Natural killer cell (primary cell): ENCODE measurements at regions not wholly inside any gene's neighbourhood (a gene's known extent, or its start where the extent isn't known, plus 50 kb on each side); places are given as distances from the start of the nearest gene placed in this dataset.
"Not testable (repeated sequence)": the region's sequence is repeated elsewhere in the genome, so short reads cannot be mapped to it uniquely, and the experiment has no call there.

Source experiments
- ATAC-seq, 3 donors: fragments of 150-1000 bp in 2 of 3; fragments of 200-7000 bp in 1 of 3; cut with Tn5 transposase; 1 replicate in 1 of 3; 2 replicates in 2 of 3; pipeline ENCODE4 v1.10.0; 2021; ENCODE audit warnings: mild to moderate bottlenecking in 2 of 3, moderate library complexity in 2 of 3
- DNase-seq, 2 donors: peaks; one replicate each; pipeline versions ENCODE4 v3.0.0 to v3.0.0-alpha.2; 2013 to 2021; ENCODE audit warnings: mixed read lengths in 1 of 2
- H3K27ac ChIP-seq: one replicate; pipeline ENCODE4 v1.5.1; 2013; ENCODE audit warnings: mild to moderate bottlenecking, low read length
- H3K27me3 ChIP-seq: one replicate; pipeline ENCODE4 v1.6.1; 2013; ENCODE audit warnings: low read length; ENCODE audit not compliant: control insufficient read depth, insufficient read depth
- H3K36me3 ChIP-seq: one replicate; pipeline ENCODE4 v1.6.1; 2013; ENCODE audit warnings: low read length; ENCODE audit not compliant: control insufficient read depth, insufficient read depth
- H3K4me1 ChIP-seq: one replicate; pipeline ENCODE4 v1.6.1; 2013; ENCODE audit warnings: low read length; ENCODE audit not compliant: control insufficient read depth, insufficient read depth
- H3K4me3 ChIP-seq: one replicate; pipeline ENCODE4 v1.5.1; 2013; ENCODE audit warnings: low read length
- H3K9me3 ChIP-seq: one replicate; pipeline ENCODE4 v1.6.1; 2013; ENCODE audit warnings: low read length; ENCODE audit not compliant: control insufficient read depth, insufficient read depth
- H3K27ac Mint-ChIP-seq, 2 donors: one replicate each; pipeline ENCODE4 v1.8.0; 2022; ENCODE audit warnings: mild to moderate bottlenecking in 2 of 2, mixed read lengths in 2 of 2, moderate library complexity in 1 of 2
- H3K27me3 Mint-ChIP-seq, 2 donors: one replicate each; pipeline ENCODE4 v1.8.0; 2022; ENCODE audit warnings: low read depth in 2 of 2, mixed read lengths in 2 of 2
- H3K36me3 Mint-ChIP-seq: one replicate; pipeline ENCODE4 v1.8.0; 2022; ENCODE audit warnings: mixed read lengths
- H3K4me1 Mint-ChIP-seq, 2 donors: one replicate each; pipeline ENCODE4 v1.8.0; 2022; ENCODE audit warnings: mixed read lengths in 2 of 2
- H3K4me3 Mint-ChIP-seq: one replicate; pipeline ENCODE4 v1.8.0; 2022; ENCODE audit warnings: mild to moderate bottlenecking, moderate library complexity, mixed read lengths
- H3K9me3 Mint-ChIP-seq, 2 donors: one replicate each; pipeline ENCODE4 v1.8.0; 2022; ENCODE audit warnings: mixed read lengths in 2 of 2
- CTCF ChIP-seq: fragments of 200-600 bp; IDR thresholded peaks from one replicate; pipeline ENCODE4 v1.8.0; 2022; ENCODE audit warnings: antibody characterized with exemption
- WGBS: methylation state at CpG from one replicate; pipeline ENCODE4 v1.1.7; 2013; ENCODE audit warnings: missing lambda C conversion rate; ENCODE audit not compliant: insufficient coverage; 5-methylcytosine and 5-hydroxymethylcytosine counted together
- intact Hi-C: fragments of 100-400 bp; cut with micrococcal nuclease; formaldehyde crosslinking; loops from one replicate; pipeline ENCODE4 v1.14.2; 2022

GRCh38 chr16:50489182-50489581 is 59.0 kb upstream of the NKD1 start:
- intact Hi-C loops, result no loop called here
- Mint-ChIP-seq H3K36me3 (no peaks in the 10 kb centered on the region), H3K27ac (no peak overlapping the region), H3K4me3 (no peak overlapping the region), H3K27me3 (peaks cover 24 to 45% of the 10 kb centered on the region in 2 donors), H3K9me3 (no peaks in the 10 kb centered on the region), H3K4me1 (no peaks in the 10 kb centered on the region)
- no peak for DNase-seq
- no peak for TF ChIP-seq CTCF
- 93% methylated on average over 2 of the region's 3 CpGs for WGBS
- no peaks in the 10 kb centered on the region for H3K36me3 ChIP-seq
- peaks cover 8% of the 10 kb centered on the region for H3K27me3 ChIP-seq
- H3K27ac ChIP-seq, result no peak overlapping the region
- no peaks in the 10 kb centered on the region for H3K9me3 ChIP-seq
- no peaks in the 10 kb centered on the region for H3K4me1 ChIP-seq
- ATAC-seq, result no peak
- no peak overlapping the region for H3K4me3 ChIP-seq

GRCh38 chr16:50487528-50487927 is 60.7 kb upstream of the NKD1 start:
- H3K4me3 Mint-ChIP-seq, result no peak overlapping the region
- no peaks in the 10 kb centered on the region for H3K9me3 ChIP-seq
- H3K4me1 Mint-ChIP-seq, result no peaks in the 10 kb centered on the region
- H3K27me3 ChIP-seq, result peaks cover 8% of the 10 kb centered on the region
- no peak for TF ChIP-seq CTCF
- H3K27ac Mint-ChIP-seq, result no peak overlapping the region
- H3K4me1 ChIP-seq, result no peaks in the 10 kb centered on the region
- intact Hi-C loops, result no loop called here
- no peaks in the 10 kb centered on the region for H3K36me3 Mint-ChIP-seq
- no peaks in the 10 kb centered on the region for H3K36me3 ChIP-seq
- no peak overlapping the region for H3K27ac ChIP-seq
- ATAC-seq (no peak), DNase-seq (no peak)
- no peak overlapping the region for H3K4me3 ChIP-seq
- no peaks in the 10 kb centered on the region for H3K9me3 Mint-ChIP-seq
- 92% methylated on average over 4 of the region's 5 CpGs for WGBS
- H3K27me3 Mint-ChIP-seq, result peaks cover 31 to 54% of the 10 kb centered on the region in 2 donors

DNA sequence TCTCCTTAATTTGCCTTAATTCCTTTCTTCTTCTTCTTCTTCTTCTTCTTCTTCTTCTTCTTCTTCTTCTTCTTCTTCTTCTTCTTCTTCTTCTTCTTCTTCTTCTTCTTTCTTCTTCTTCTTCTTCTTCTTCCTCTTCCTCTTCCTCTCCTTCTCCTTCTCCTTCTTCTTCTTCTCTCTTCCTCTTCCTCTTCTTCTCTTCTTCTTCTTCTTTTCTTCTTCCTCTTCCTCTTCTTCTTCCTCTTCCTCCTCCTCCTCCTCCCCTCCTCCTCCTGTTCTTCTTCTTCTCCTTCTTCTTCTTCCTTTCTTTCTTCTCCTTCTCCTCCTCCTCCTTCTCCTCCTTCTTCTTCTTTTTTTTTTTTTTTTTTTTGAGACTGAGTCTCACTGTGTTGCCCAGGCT is 62.0 kb upstream of the NKD1 start:
- H3K27ac Mint-ChIP-seq, H3K4me1 ChIP-seq, H3K36me3 ChIP-seq, H3K9me3 Mint-ChIP-seq, ATAC-seq, H3K27me3 ChIP-seq, intact Hi-C loops, H3K4me1 Mint-ChIP-seq, H3K9me3 ChIP-seq, H3K4me3 ChIP-seq, H3K36me3 Mint-ChIP-seq, DNase-seq, H3K4me3 Mint-ChIP-seq, H3K27ac ChIP-seq: not testable (repeated sequence)
- peaks cover 31 to 58% of the 10 kb centered on the region in 2 donors for H3K27me3 Mint-ChIP-seq

GRCh38 chr16:50485232-50485631 is 63.0 kb upstream of the NKD1 start:
- H3K27ac ChIP-seq, result no peak overlapping the region
- 97% methylated on average over 2 of the region's 2 CpGs for WGBS
- no peaks in the 10 kb centered on the region for H3K9me3 ChIP-seq
- no peaks in the 10 kb centered on the region for H3K36me3 ChIP-seq
- Mint-ChIP-seq H3K9me3 (no peaks in the 10 kb centered on the region), H3K27ac (no peak overlapping the region), H3K4me1 (no peaks in the 10 kb centered on the region), H3K27me3 (peaks cover 28 to 60% of the 10 kb centered on the region in 2 donors), H3K4me3 (no peak overlapping the region), H3K36me3 (no peaks in the 10 kb centered on the region)
- peaks cover 8% of the 10 kb centered on the region for H3K27me3 ChIP-seq
- intact Hi-C loops, result no loop called here
- no peak for DNase-seq
- no peak for TF ChIP-seq CTCF
- ATAC-seq, result no peak
- H3K4me3 ChIP-seq, result no peak overlapping the region
- H3K4me1 ChIP-seq, result no peaks in the 10 kb centered on the region
